22Rv1 (cell line): ENCODE measurements at regions not wholly inside any gene's neighbourhood (a gene's known extent, or its start where the extent isn't known, plus 50 kb on each side); places are given as distances from the start of the nearest gene placed in this dataset.

ENCODE experiments used
- CTCF ChIP-seq: fragments of 450-650 bp; IDR thresholded peaks from 2 replicates; pipeline ENCODE4 v1.5.1; 2017; ENCODE audit warnings: mild to moderate bottlenecking
- ZFX ChIP-seq: fragments of 450-650 bp; IDR thresholded peaks from 2 replicates; pipeline ENCODE4 v1.6.1; 2017; ENCODE audit warnings: antibody characterized with exemption, borderline replicate concordance

GRCh38 chr13:109693213-109693612, 93.2 kb downstream of the IRS2 start:
- no peak for TF ChIP-seq CTCF
- TF ChIP-seq ZFX: no peak
